Mucosa of descending colon (tissue), 3 donors: ENCODE measurements at regions not wholly inside any gene's neighbourhood (a gene's known extent, or its start where the extent isn't known, plus 50 kb on each side); places are given as distances from the start of the nearest gene placed in this dataset.

Experiments
- ATAC-seq: fragments of 200-7000 bp; cut with Tn5 transposase; one replicate; pipeline ENCODE4 v1.9.1; 2020; ENCODE audit warnings: mild to moderate bottlenecking, moderate library complexity
- DNase-seq, 3 donors: peaks; one replicate each; pipeline ENCODE4 v3.0.0-alpha.2; 2020
- H3K36me3 ChIP-seq: fragments of 200-600 bp; one replicate; pipeline ENCODE4 v1.8.0; 2021; ENCODE audit warnings: low read depth, mild to moderate bottlenecking
- H3K4me1 ChIP-seq: fragments of 200-600 bp; one replicate; pipeline ENCODE4 v1.8.0; 2021; ENCODE audit warnings: low read depth, mild to moderate bottlenecking
- H3K4me3 ChIP-seq: fragments of 200-600 bp; one replicate; pipeline ENCODE4 v1.8.0; 2021; ENCODE audit warnings: mild to moderate bottlenecking
- H3K9me3 ChIP-seq: fragments of 200-600 bp; one replicate; pipeline ENCODE4 v1.8.0; 2021; ENCODE audit warnings: mild to moderate bottlenecking
- CTCF ChIP-seq: fragments of 200-600 bp; IDR thresholded peaks from one replicate; pipeline ENCODE4 v1.8.0; 2022; ENCODE audit warnings: antibody characterized with exemption, mild to moderate bottlenecking
- intact Hi-C, 2 donors: fragments of 100-400 bp; cut with DNase I in 1 of 2; cut with micrococcal nuclease in 1 of 2; formaldehyde crosslinking; loops; one replicate each; pipeline versions ENCODE4 v1.11.0 to v1.11.1; 2022; cut with DNase I, micrococcal nuclease
- donor health status: DM: no; HTN: no; CAD: no; lungs with moderate emphysema.
- donor health status: DM: no; HTN: no; CAD: no.
- donor health status: DM: no; HTN: yes; CAD: no.

- Histone ChIP-seq H3K4me1 (no peaks in the 10 kb centered on the region), H3K9me3 (no peaks in the 10 kb centered on the region), H3K36me3 (no peaks in the 10 kb centered on the region), H3K4me3 (no peak overlapping the region)
- intact Hi-C loops, result no loop called here
- TF ChIP-seq CTCF, result no peak
- DNase-seq (no peak), ATAC-seq (no peak)
These were observed 537.7 kb downstream of the TNS1 start for GRCh38 chr2:217465100-217465499.

- H3K4me1 ChIP-seq, result no peaks in the 10 kb centered on the region
- no peaks in the 10 kb centered on the region for H3K9me3 ChIP-seq
- intact Hi-C loops, result no loop called here
- no peaks in the 10 kb centered on the region for H3K36me3 ChIP-seq
- no peak overlapping the region for H3K4me3 ChIP-seq
- DNase-seq (no peak), ATAC-seq (no peak)
- no peak for TF ChIP-seq CTCF
These were observed 539.3 kb downstream of the TNS1 start for GRCh38 chr2:217463402-217464075.

- ATAC-seq (no peak), DNase-seq (no peak)
- TF ChIP-seq CTCF, result no peak
- Histone ChIP-seq H3K9me3 (no peaks in the 10 kb centered on the region), H3K4me1 (no peaks in the 10 kb centered on the region), H3K4me3 (no peak overlapping the region), H3K36me3 (no peaks in the 10 kb centered on the region)
- intact Hi-C loops, result no loop called here
These were observed 540.7 kb downstream of the TNS1 start for GRCh38 chr2:217462121-217462520.

- Histone ChIP-seq H3K4me3 (no peak overlapping the region), H3K36me3 (no peaks in the 10 kb centered on the region), H3K4me1 (no peaks in the 10 kb centered on the region), H3K9me3 (no peaks in the 10 kb centered on the region)
- DNase-seq (no peak), ATAC-seq (no peak)
- intact Hi-C loops, result no loop called here
- no peak for TF ChIP-seq CTCF
These were observed 541.1 kb downstream of the TNS1 start for GRCh38 chr2:217461674-217462073.

- intact Hi-C loops, result no loop called here
- ATAC-seq (no peak), DNase-seq (no peak)
- TF ChIP-seq CTCF, result no peak
- no peaks in the 10 kb centered on the region for H3K9me3 ChIP-seq
- no peaks in the 10 kb centered on the region for H3K36me3 ChIP-seq
- H3K4me3 ChIP-seq, result no peak overlapping the region
- no peaks in the 10 kb centered on the region for H3K4me1 ChIP-seq
These were observed 543.0 kb downstream of the TNS1 start for GRCh38 chr2:217459680-217460405.
